ENCODE measurements at regions not wholly inside any gene's neighbourhood (a gene's known extent, or its start where the extent isn't known, plus 50 kb on each side); places are given as distances from the start of the nearest gene placed in this dataset.

DNA sequence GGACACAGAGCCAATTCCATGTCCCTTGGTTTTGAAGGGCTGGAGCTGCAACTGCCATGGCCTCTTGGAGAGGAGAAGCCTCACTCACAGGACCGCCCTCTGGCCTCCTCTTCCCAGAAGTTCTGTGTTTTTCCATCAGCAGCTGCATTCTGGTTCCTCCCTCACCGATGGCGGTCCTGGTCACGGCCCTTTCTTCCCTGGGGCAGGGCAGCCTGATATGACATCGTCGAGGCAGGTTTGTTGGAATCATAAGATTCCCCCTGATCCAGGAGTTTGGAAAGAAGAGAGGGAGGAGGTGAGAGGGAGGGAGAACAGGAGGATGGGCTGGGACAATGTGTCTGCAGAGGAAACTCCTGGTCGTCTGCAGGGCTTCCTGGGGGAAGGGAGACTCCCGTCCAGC, 82.7 kb upstream of the PDZD8 start:
- no peak for DNase-seq (ENCODE audit: low spot score)
- peaks cover 17% of the 10 kb centered on the region for H3K9me3 Mint-ChIP-seq
- CTCF ChIA-PET: interaction anchor here (0.8 to 4.2 kb wide), 5 partner anchors 9 to 241 kb away, joined by 3 to 35 read pairs (median 6); no protein-coding TSS in a partner anchor
- ATAC-seq: no peak
- POLR2A ChIA-PET: no interaction called here
- H3K27me3 Mint-ChIP-seq (ENCODE audit: low read depth): peaks cover under 1% of the 10 kb centered on the region; the same call in 1 of the 2 replicates
- H3K4me3 Mint-ChIP-seq: no peak overlapping the region
- TF ChIP-seq SP1 (CRISPR knock-in tag; conservative IDR thresholded peaks at IDR 0.05): no peak
- TF ChIP-seq, protein P1, sequence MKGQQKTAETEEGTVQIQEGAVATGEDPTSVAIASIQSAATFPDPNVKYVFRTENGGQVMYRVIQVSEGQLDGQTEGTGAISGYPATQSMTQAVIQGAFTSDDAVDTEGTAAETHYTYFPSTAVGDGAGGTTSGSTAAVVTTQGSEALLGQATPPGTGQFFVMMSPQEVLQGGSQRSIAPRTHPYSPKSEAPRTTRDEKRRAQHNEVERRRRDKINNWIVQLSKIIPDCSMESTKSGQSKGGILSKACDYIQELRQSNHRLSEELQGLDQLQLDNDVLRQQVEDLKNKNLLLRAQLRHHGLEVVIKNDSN (CRISPR knock-in tag; IDR thresholded peaks at IDR 0.05): no peak
- TF ChIP-seq, protein P2, sequence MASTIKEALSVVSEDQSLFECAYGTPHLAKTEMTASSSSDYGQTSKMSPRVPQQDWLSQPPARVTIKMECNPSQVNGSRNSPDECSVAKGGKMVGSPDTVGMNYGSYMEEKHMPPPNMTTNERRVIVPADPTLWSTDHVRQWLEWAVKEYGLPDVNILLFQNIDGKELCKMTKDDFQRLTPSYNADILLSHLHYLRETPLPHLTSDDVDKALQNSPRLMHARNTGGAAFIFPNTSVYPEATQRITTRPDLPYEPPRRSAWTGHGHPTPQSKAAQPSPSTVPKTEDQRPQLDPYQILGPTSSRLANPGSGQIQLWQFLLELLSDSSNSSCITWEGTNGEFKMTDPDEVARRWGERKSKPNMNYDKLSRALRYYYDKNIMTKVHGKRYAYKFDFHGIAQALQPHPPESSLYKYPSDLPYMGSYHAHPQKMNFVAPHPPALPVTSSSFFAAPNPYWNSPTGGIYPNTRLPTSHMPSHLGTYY (CRISPR knock-in tag; IDR thresholded peaks at IDR 0.05): no peak
- TF ChIP-seq, protein P3, sequence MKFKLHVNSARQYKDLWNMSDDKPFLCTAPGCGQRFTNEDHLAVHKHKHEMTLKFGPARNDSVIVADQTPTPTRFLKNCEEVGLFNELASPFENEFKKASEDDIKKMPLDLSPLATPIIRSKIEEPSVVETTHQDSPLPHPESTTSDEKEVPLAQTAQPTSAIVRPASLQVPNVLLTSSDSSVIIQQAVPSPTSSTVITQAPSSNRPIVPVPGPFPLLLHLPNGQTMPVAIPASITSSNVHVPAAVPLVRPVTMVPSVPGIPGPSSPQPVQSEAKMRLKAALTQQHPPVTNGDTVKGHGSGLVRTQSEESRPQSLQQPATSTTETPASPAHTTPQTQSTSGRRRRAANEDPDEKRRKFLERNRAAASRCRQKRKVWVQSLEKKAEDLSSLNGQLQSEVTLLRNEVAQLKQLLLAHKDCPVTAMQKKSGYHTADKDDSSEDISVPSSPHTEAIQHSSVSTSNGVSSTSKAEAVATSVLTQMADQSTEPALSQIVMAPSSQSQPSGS (CRISPR knock-in tag; IDR thresholded peaks at IDR 0.05; ENCODE audit: borderline replicate concordance, low read depth): no peak
- TF ChIP-seq, protein P4, sequence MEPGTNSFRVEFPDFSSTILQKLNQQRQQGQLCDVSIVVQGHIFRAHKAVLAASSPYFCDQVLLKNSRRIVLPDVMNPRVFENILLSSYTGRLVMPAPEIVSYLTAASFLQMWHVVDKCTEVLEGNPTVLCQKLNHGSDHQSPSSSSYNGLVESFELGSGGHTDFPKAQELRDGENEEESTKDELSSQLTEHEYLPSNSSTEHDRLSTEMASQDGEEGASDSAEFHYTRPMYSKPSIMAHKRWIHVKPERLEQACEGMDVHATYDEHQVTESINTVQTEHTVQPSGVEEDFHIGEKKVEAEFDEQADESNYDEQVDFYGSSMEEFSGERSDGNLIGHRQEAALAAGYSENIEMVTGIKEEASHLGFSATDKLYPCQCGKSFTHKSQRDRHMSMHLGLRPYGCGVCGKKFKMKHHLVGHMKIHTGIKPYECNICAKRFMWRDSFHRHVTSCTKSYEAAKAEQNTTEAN (CRISPR knock-in tag; IDR thresholded peaks at IDR 0.05): no peak
- TF ChIP-seq JAZF1 (CRISPR knock-in tag; IDR thresholded peaks at IDR 0.05): no peak
- no peak for TF ChIP-seq FOXK1 (CRISPR knock-in tag; IDR thresholded peaks at IDR 0.05)
- TF ChIP-seq ZNF423 (CRISPR knock-in tag; IDR thresholded peaks at IDR 0.05): no peak
- no peak for TF ChIP-seq ZNF416 (CRISPR knock-in tag; IDR thresholded peaks at IDR 0.05)
- TF ChIP-seq, protein P5, sequence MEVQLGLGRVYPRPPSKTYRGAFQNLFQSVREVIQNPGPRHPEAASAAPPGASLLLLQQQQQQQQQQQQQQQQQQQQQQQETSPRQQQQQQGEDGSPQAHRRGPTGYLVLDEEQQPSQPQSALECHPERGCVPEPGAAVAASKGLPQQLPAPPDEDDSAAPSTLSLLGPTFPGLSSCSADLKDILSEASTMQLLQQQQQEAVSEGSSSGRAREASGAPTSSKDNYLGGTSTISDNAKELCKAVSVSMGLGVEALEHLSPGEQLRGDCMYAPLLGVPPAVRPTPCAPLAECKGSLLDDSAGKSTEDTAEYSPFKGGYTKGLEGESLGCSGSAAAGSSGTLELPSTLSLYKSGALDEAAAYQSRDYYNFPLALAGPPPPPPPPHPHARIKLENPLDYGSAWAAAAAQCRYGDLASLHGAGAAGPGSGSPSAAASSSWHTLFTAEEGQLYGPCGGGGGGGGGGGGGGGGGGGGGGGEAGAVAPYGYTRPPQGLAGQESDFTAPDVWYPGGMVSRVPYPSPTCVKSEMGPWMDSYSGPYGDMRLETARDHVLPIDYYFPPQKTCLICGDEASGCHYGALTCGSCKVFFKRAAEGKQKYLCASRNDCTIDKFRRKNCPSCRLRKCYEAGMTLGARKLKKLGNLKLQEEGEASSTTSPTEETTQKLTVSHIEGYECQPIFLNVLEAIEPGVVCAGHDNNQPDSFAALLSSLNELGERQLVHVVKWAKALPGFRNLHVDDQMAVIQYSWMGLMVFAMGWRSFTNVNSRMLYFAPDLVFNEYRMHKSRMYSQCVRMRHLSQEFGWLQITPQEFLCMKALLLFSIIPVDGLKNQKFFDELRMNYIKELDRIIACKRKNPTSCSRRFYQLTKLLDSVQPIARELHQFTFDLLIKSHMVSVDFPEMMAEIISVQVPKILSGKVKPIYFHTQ (CRISPR knock-in tag; IDR thresholded peaks at IDR 0.05): no peak
- no peak for TF ChIP-seq RELA (CRISPR knock-in tag; IDR thresholded peaks at IDR 0.05; ENCODE audit: borderline replicate concordance)
- no peak for TF ChIP-seq FOXP1 (CRISPR knock-in tag; IDR thresholded peaks at IDR 0.05; ENCODE audit: borderline replicate concordance)
- no peak for TF ChIP-seq GRHL2 (CRISPR knock-in tag; IDR thresholded peaks at IDR 0.05; ENCODE audit: insufficient replicate concordance, severe bottlenecking)
- H3K27ac Mint-ChIP-seq: no peak overlapping the region
- H3K4me1 Mint-ChIP-seq: peaks cover 14% of the 10 kb centered on the region
- H3K36me3 Mint-ChIP-seq: peaks cover 11% of the 10 kb centered on the region

DNA sequence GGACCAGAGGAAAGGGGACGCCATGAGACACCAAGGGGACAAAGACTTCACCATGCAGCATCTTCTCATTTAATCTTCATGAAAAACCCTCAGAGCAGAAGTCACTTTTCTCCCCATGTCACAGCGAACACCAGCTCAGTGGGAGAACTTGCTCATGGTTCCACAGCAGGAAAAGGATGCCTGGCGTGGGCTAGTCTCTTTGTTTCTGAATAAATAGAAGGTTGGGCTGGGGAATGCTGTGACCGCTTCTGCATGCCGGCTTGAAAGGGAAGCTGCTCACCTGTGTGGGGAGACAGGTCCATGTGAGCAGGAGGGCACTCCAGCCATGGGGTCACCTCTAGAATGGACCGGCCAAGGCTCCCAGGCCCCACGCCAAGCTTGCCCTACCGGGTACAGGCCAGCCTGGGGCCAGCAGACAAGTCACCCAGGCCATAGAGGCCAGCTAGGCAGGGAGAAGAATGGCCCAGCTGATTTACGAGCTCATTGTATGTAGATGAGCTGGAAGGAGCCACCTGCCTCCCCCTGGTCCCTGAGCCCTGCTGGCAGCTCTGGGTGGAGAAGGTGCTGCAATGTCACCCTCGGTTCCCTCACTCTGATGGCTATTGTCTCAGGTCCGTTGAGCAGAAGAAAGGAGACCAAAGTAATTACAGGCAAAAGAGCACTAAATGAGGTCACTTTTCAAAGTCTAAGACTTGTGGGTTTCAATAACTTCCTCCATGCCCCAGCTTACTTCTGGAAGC, 82.0 kb upstream of the PDZD8 start:
- H3K9me3 Mint-ChIP-seq: peaks cover 18% of the 10 kb centered on the region
- no peak overlapping the region for H3K4me3 Mint-ChIP-seq
- POLR2A ChIA-PET: no interaction called here
- peaks cover 15% of the 10 kb centered on the region for H3K36me3 Mint-ChIP-seq
- DNase-seq (ENCODE audit: low spot score): no peak
- CTCF ChIA-PET: interaction anchor here (0.7 to 4.2 kb wide), 5 partner anchors 8 to 241 kb away, joined by 3 to 35 read pairs (median 3); no protein-coding TSS in a partner anchor
- TF ChIP-seq, protein P6, sequence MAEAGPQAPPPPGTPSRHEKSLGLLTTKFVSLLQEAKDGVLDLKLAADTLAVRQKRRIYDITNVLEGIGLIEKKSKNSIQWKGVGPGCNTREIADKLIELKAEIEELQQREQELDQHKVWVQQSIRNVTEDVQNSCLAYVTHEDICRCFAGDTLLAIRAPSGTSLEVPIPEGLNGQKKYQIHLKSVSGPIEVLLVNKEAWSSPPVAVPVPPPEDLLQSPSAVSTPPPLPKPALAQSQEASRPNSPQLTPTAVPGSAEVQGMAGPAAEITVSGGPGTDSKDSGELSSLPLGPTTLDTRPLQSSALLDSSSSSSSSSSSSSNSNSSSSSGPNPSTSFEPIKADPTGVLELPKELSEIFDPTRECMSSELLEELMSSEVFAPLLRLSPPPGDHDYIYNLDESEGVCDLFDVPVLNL (CRISPR knock-in tag; IDR thresholded peaks at IDR 0.05; ENCODE audit: borderline replicate concordance, low read depth): no peak
- no peak for TF ChIP-seq TEAD4 (CRISPR knock-in tag; IDR thresholded peaks at IDR 0.05)
- no peak for TF ChIP-seq TP53 (CRISPR knock-in tag; IDR thresholded peaks at IDR 0.05)
- no peak for TF ChIP-seq JUN (CRISPR knock-in tag; IDR thresholded peaks at IDR 0.05)
- no peak for ATAC-seq
- peaks cover 9% of the 10 kb centered on the region for H3K4me1 Mint-ChIP-seq
- no peak overlapping the region for H3K27ac Mint-ChIP-seq
- H3K27me3 Mint-ChIP-seq (ENCODE audit: low read depth): peaks cover 2% of the 10 kb centered on the region; the same call in 1 of the 2 replicates
